GM23338 (cell line): ENCODE measurements at regions not wholly inside any gene's neighbourhood (a gene's known extent, or its start where the extent isn't known, plus 50 kb on each side); places are given as distances from the start of the nearest gene placed in this dataset.

Source experiments
- EZH2 ChIP-seq: fragments of 200-600 bp; sonication (generic); IDR thresholded peaks from one replicate; pipeline ENCODE4 v1.8.0; 2017; ENCODE audit warnings: antibody characterized with exemption, mild to moderate bottlenecking, low read depth; ENCODE audit not compliant: unreplicated experiment
- EZH2phosphoT487 ChIP-seq: fragments of 200-600 bp; sonication (generic); IDR thresholded peaks from one replicate; pipeline ENCODE4 v1.8.1; 2018; ENCODE audit warnings: antibody characterized with exemption; ENCODE audit not compliant: unreplicated experiment
- TF ChIP-seq, protein P1 (sequence below): fragments of 250-450 bp; sonication (Bioruptor Pico); IDR thresholded peaks from 2 replicates; pipeline ENCODE4 v1.5.0; 2020; ENCODE audit warnings: mild to moderate bottlenecking, moderate library complexity
- TF ChIP-seq, protein P2 (sequence below): IDR thresholded peaks from one replicate; pipeline ENCODE4 v1.6.1; 2018; ENCODE audit warnings: antibody characterized with exemption; ENCODE audit not compliant: unreplicated experiment
- TF ChIP-seq, protein P3 (sequence below), 2 experiments: fragments of 200-600 bp in 1 of 2; sonication (generic) in 1 of 2; conservative IDR thresholded peaks; 2 replicates each; pipeline versions ENCODE4 v1.5.1 to v1.6.1; 2016 to 2017; ENCODE audit warnings: antibody characterized with exemption in 2 of 2, low read depth in 2 of 2, mild to moderate bottlenecking in 2 of 2, moderate library complexity in 1 of 2

DNA sequence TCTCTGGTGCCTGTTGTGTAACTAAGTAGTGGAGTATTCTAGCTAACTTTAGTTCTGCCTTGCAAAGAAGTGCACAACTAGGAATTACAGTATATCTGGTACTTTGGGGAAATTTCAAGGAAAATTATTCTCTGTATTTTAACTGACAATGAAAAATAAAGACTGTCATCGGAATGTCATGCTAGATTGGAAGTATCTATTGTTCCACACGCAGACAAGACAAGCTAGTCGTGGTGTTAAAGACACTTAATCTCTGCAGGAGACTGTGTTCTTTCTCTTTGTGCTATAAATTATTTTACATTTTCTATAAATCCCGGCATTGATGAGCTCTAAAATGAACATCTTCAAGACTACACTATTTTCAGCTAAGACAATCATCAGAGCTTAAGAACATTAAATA, 1068.8 kb upstream of the ADGRL4 start (continued):
- TF ChIP-seq, protein P1, sequence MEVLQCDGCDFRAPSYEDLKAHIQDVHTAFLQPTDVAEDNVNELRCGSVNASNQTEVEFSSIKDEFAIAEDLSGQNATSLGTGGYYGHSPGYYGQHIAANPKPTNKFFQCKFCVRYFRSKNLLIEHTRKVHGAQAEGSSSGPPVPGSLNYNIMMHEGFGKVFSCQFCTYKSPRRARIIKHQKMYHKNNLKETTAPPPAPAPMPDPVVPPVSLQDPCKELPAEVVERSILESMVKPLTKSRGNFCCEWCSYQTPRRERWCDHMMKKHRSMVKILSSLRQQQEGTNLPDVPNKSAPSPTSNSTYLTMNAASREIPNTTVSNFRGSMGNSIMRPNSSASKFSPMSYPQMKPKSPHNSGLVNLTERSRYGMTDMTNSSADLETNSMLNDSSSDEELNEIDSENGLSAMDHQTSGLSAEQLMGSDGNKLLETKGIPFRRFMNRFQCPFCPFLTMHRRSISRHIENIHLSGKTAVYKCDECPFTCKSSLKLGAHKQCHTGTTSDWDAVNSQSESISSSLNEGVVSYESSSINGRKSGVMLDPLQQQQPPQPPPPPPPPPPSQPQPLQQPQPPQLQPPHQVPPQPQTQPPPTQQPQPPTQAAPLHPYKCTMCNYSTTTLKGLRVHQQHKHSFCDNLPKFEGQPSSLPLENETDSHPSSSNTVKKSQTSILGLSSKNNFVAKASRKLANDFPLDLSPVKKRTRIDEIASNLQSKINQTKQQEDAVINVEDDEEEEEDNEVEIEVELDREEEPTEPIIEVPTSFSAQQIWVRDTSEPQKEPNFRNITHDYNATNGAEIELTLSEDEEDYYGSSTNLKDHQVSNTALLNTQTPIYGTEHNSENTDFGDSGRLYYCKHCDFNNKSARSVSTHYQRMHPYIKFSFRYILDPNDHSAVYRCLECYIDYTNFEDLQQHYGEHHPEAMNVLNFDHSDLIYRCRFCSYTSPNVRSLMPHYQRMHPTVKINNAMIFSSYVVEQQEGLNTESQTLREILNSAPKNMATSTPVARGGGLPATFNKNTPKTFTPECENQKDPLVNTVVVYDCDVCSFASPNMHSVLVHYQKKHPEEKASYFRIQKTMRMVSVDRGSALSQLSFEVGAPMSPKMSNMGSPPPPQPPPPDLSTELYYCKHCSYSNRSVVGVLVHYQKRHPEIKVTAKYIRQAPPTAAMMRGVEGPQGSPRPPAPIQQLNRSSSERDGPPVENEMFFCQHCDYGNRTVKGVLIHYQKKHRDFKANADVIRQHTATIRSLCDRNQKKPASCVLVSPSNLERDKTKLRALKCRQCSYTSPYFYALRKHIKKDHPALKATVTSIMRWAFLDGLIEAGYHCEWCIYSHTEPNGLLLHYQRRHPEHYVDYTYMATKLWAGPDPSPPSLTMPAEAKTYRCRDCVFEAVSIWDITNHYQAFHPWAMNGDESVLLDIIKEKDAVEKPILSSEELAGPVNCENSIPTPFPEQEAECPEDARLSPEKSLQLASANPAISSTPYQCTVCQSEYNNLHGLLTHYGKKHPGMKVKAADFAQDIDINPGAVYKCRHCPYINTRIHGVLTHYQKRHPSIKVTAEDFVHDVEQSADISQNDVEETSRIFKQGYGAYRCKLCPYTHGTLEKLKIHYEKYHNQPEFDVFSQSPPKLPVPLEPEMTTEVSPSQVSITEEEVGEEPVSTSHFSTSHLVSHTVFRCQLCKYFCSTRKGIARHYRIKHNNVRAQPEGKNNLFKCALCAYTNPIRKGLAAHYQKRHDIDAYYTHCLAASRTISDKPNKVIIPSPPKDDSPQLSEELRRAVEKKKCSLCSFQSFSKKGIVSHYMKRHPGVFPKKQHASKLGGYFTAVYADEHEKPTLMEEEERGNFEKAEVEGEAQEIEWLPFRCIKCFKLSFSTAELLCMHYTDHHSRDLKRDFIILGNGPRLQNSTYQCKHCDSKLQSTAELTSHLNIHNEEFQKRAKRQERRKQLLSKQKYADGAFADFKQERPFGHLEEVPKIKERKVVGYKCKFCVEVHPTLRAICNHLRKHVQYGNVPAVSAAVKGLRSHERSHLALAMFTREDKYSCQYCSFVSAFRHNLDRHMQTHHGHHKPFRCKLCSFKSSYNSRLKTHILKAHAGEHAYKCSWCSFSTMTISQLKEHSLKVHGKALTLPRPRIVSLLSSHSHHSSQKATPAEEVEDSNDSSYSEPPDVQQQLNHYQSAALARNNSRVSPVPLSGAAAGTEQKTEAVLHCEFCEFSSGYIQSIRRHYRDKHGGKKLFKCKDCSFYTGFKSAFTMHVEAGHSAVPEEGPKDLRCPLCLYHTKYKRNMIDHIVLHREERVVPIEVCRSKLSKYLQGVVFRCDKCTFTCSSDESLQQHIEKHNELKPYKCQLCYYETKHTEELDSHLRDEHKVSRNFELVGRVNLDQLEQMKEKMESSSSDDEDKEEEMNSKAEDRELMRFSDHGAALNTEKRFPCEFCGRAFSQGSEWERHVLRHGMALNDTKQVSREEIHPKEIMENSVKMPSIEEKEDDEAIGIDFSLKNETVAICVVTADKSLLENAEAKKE = no peak
- TF ChIP-seq EZH2phosphoT487 = no peak
- TF ChIP-seq, protein P2, sequence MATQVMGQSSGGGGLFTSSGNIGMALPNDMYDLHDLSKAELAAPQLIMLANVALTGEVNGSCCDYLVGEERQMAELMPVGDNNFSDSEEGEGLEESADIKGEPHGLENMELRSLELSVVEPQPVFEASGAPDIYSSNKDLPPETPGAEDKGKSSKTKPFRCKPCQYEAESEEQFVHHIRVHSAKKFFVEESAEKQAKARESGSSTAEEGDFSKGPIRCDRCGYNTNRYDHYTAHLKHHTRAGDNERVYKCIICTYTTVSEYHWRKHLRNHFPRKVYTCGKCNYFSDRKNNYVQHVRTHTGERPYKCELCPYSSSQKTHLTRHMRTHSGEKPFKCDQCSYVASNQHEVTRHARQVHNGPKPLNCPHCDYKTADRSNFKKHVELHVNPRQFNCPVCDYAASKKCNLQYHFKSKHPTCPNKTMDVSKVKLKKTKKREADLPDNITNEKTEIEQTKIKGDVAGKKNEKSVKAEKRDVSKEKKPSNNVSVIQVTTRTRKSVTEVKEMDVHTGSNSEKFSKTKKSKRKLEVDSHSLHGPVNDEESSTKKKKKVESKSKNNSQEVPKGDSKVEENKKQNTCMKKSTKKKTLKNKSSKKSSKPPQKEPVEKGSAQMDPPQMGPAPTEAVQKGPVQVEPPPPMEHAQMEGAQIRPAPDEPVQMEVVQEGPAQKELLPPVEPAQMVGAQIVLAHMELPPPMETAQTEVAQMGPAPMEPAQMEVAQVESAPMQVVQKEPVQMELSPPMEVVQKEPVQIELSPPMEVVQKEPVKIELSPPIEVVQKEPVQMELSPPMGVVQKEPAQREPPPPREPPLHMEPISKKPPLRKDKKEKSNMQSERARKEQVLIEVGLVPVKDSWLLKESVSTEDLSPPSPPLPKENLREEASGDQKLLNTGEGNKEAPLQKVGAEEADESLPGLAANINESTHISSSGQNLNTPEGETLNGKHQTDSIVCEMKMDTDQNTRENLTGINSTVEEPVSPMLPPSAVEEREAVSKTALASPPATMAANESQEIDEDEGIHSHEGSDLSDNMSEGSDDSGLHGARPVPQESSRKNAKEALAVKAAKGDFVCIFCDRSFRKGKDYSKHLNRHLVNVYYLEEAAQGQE = no peak
- no peak for TF ChIP-seq EZH2
- TF ChIP-seq, protein P3, sequence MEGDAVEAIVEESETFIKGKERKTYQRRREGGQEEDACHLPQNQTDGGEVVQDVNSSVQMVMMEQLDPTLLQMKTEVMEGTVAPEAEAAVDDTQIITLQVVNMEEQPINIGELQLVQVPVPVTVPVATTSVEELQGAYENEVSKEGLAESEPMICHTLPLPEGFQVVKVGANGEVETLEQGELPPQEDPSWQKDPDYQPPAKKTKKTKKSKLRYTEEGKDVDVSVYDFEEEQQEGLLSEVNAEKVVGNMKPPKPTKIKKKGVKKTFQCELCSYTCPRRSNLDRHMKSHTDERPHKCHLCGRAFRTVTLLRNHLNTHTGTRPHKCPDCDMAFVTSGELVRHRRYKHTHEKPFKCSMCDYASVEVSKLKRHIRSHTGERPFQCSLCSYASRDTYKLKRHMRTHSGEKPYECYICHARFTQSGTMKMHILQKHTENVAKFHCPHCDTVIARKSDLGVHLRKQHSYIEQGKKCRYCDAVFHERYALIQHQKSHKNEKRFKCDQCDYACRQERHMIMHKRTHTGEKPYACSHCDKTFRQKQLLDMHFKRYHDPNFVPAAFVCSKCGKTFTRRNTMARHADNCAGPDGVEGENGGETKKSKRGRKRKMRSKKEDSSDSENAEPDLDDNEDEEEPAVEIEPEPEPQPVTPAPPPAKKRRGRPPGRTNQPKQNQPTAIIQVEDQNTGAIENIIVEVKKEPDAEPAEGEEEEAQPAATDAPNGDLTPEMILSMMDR (conservative IDR thresholded peaks at IDR 0.05; ENCODE audit: low read depth in 2 of 2) = no peak
